ENCODE measurements at regions not wholly inside any gene's neighbourhood (a gene's known extent, or its start where the extent isn't known, plus 50 kb on each side); places are given as distances from the start of the nearest gene placed in this dataset.
A peak's percentile ranks its signal among the peaks of the same experiment; 100 is the strongest.

DNA sequence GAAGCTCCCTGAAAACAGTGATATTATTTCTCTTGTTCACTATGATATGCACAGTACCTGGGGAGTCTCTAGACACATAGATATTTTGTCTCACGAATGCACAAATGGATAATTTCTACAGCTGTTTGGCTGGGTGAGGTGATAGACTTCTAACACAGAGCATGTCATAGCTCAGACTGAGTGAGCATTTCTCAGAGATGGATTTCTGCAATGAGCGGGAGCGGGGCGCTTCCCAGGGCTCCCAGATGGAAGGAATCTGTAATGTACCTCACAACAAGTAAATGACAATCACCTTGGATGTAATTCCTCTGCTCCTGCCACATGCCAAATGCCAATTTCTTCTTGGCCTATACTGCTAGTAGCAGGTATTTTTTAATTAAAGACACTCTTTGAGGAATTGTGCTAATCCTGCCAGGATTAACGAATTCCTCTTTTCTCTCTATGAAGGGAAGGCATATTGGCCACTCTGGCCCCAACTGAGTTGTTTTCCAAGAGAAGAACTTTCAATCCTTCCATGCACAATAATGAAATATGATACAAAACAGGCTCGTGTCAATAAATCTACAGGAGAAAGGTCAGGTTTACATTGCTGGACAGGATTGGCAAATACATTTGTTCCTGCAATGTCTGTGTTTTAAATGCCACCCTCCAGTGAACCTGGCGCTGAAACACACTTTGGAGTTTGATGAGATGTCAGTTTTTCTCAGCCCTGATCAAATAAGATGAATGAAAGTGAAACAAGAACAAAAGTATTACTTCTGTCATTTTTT is 185.3 kb downstream of the CBLN1 start:
- no peaks in the 10 kb centered on the region for H3K9me3 ChIP-seq
- no peak overlapping the region for H3K4me3 ChIP-seq
- H3K36me3 ChIP-seq = no peaks in the 10 kb centered on the region
- no peaks in the 10 kb centered on the region for H3K27me3 ChIP-seq
- no peak for DNase-seq

DNA sequence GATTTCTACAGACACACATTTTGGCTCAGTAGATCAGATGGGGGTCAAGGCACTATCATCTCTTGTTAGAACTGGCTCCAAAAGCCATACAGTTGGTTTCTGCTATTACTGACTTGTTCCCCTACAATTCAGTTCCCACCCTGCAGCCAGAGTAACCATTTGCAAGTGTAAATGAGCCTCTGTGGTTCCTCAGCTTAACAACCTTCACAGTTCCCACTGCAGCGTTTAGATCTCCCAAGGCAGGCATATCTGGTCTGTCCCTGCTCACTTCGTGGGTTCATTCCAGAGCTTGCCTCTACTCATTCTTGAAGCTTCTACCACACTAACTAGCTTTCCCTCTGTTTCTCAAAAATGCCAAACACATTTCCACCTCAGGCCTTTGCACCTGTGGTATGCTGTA is 186.1 kb downstream of the CBLN1 start:
- DNase-seq = no peak
- H3K9me3 ChIP-seq = no peaks in the 10 kb centered on the region
- no peaks in the 10 kb centered on the region for H3K27me3 ChIP-seq
- H3K36me3 ChIP-seq = no peaks in the 10 kb centered on the region
- H3K4me3 ChIP-seq = no peak overlapping the region

DNA sequence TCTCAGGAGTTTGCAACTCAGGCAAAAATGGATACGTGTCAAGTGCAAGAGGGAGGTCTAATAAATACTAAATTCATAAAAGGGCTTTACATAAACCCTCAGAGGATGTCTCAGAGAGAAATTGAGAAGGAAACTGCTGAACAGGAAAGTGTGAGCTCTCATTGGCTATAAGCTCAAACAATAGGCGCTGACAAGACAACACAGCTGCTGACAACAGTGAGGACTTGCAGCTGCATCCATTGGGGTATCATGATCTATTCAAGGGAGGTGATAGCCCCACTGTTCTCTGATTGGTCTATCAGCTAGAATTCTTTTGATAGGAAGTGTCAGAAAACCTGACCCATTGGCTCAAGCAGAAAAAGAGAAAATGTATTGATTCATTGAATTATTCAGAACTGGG is 187.2 kb downstream of the CBLN1 start:
- Histone ChIP-seq H3K9me3 (no peaks in the 10 kb centered on the region), H3K27me3 (no peaks in the 10 kb centered on the region), H3K36me3 (no peaks in the 10 kb centered on the region), H3K4me3 (no peak overlapping the region)
- DNase-seq = no peak

DNA sequence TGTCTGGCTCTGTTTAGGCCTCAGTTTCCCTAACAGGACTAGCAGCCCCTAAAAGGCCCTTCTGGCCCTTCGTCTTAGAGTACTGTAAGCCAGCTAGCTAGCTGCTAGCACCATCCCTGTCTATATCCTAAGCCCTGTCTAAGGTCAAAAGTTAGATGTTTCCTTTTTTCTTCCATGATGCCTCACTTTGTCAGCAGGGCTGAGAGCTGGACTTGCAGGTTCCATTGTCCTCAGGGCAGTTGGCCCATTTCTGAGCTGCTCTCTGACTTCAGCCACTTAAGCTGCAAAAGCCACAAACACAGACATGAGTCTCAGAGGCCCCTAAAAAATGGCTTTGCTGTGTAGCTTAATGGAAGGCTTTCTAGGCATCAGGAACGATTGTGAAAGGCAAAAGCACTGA is 187.7 kb downstream of the CBLN1 start:
- Histone ChIP-seq H3K4me3 (no peak overlapping the region), H3K9me3 (no peaks in the 10 kb centered on the region)
- DNase-seq = no peak

DNA sequence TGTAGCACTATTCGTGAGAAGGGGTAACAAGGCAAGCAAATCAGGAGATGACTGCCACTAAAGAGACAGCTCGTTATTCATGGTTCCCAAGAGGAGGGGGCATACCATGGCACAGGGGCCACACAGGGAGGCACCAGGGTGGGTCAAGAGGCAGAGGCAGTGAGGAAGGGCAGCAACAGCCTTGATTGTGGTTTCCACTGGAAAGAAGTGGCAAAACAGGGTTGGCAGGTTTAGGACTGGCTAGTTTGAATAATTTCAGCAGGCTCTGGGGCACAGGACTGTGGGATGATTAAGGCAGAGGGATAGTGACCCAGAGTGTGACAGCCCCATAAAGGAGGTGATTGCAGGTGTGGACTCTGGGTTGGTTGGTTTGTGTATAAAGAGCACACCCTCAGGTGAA is 188.9 kb downstream of the CBLN1 start:
- DNase-seq = no peak
- H3K27me3 ChIP-seq = no peaks in the 10 kb centered on the region
- H3K4me3 ChIP-seq = no peak overlapping the region

More for the DNA sequence above, 187.7 kb downstream of the CBLN1 start:
- Histone ChIP-seq H3K36me3 (no peaks in the 10 kb centered on the region), H3K27me3 (no peaks in the 10 kb centered on the region)

DNA sequence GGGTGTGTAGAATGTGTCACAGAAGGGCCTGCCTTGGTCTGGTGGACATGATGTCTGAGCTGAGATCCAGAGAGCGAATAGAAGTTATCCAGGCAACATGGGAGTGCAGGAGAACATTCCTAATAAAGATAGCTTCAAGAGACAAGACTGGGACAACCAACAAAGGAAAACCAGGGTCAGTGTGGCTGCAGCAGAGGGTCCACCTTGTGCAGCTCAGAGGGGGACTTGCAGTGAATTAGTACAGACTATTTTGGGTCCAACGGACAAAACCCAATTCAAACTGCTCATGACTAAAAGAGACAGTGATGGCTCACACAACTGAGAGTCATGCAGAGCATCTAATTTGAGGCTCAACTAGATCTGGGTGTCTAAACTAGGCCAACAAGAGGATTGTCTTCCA is 192.1 kb downstream of the CBLN1 start:
- H3K4me3 ChIP-seq = no peak overlapping the region
- H3K9me3 ChIP-seq = no peaks in the 10 kb centered on the region
- H3K36me3 ChIP-seq = no peaks in the 10 kb centered on the region
- H3K27me3 ChIP-seq = no peaks in the 10 kb centered on the region
- no peak for DNase-seq

More for the DNA sequence above, 188.9 kb downstream of the CBLN1 start:
- H3K9me3 ChIP-seq = no peaks in the 10 kb centered on the region
- H3K36me3 ChIP-seq = no peaks in the 10 kb centered on the region

DNA sequence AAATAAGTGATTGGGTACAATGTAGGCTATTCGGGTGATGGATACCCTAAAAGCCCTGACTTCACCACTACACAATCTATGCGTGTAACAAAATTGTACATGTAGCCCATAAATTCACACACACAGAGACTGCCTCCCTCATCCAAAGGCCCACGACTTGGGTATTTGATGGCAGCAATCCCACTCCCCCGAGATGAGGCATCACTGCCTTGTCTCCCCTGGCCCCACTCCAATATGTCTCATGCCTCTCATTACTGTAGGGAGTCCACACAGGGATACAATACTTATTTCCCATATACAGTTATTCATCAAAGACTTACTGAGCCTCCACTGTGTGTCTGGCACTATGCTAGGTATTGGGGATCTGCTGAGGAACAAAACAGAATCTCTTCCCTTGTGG is 192.6 kb downstream of the CBLN1 start:
- no peak for DNase-seq
- H3K27me3 ChIP-seq = no peaks in the 10 kb centered on the region
- no peaks in the 10 kb centered on the region for H3K36me3 ChIP-seq
- no peaks in the 10 kb centered on the region for H3K9me3 ChIP-seq
- H3K4me3 ChIP-seq = no peak overlapping the region

DNA sequence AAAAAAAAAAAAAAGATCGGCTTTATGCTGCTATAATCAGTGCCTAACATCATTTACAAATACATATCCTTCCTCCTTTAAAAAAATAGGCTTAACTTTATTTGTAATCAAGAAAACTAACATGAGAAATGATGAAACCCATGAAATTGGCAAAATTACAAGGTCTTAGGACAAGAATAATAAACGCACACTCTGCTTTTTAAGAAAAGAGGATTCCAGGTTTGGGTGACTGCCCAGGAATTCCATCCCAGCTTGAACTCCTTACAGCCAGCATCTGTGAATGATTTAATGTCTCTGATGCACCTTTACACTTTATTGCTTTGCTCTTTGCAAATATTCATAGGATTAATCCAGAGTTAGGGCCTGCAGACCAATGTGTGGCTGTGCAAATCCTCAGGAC is 196.0 kb downstream of the CBLN1 start:
- H3K9me3 ChIP-seq = no peaks in the 10 kb centered on the region
- DNase-seq = peak; percentile 61
- no peak overlapping the region for H3K4me3 ChIP-seq
- no peaks in the 10 kb centered on the region for H3K27me3 ChIP-seq
- no peaks in the 10 kb centered on the region for H3K36me3 ChIP-seq

DNA sequence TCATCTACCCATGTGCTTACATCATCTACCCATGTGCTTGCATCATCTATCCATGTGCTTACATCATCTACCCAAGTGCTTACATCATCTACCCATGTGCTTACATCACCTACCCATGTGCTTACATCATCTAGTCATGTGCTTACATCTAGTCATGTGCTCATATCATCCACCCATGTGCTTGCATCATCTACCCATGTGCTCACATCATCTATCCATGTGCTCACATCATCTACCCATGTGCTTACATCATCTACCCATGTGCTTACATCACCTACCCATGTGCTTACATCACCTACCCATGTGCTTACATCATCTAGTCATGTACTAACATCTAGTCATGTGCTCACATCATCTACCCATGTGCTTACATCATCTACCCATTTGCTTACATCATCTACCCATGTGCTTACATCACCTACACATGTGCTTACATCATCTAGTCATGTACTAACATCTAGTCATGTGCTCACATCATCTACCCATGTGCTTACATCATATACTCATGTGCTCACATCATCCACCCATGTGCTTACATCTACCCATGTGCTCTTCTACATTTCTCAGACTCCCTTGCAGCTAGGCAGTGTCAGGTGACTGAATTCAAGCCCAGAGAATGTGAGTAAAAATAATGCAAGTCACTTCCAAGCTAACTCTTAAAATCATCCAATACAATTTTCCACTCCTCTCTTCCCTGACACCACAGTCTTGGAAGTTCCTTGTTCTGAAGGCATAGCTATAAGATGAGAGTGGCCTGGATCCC is 196.8 kb downstream of the CBLN1 start:
- H3K36me3 ChIP-seq = no peaks in the 10 kb centered on the region
- DNase-seq = no peak
- no peaks in the 10 kb centered on the region for H3K9me3 ChIP-seq
- no peak overlapping the region for H3K4me3 ChIP-seq
- no peaks in the 10 kb centered on the region for H3K27me3 ChIP-seq

DNA sequence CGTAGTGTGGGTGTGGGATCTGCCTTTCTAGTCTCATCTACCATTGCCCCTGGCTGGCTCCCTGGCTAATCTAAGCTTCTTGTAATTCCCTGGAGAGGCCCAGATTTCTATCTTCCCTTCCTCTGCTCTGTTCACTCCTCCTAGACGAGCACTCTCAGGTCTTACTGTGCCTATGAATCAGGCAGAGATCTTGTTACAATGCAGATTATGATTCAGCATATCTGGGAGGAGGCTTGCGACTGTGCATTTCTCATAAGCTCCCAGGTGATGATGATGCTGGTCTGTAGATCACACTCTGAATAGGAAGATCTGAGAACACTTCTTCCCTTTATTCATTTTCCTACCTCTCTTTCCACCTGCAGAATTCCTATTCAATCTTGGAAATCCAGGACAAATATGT is 200.1 kb downstream of the CBLN1 start:
- Histone ChIP-seq H3K4me3 (no peak overlapping the region), H3K36me3 (no peaks in the 10 kb centered on the region), H3K27me3 (no peaks in the 10 kb centered on the region), H3K9me3 (no peaks in the 10 kb centered on the region)
- DNase-seq = no peak

DNA sequence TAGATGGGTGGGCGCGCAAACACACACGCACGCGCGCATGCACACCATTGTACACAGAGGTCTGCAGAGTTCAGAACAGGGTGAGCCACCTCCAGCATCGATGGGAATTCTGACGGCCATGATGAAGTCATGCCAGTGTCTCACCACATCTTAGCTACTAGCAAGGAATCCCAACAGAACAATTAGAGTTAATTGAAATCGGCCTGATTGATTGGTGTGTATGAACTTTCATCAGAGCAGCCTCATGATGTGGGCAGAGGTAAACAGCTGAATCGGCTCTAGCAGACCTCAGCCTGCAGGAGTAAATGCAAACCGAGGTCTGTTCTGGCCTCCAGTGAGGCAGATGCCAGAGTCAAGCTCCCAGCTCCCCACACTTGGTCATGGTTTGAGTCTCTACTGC is 200.6 kb downstream of the CBLN1 start:
- DNase-seq = no peak
- H3K27me3 ChIP-seq = no peaks in the 10 kb centered on the region

DNA sequence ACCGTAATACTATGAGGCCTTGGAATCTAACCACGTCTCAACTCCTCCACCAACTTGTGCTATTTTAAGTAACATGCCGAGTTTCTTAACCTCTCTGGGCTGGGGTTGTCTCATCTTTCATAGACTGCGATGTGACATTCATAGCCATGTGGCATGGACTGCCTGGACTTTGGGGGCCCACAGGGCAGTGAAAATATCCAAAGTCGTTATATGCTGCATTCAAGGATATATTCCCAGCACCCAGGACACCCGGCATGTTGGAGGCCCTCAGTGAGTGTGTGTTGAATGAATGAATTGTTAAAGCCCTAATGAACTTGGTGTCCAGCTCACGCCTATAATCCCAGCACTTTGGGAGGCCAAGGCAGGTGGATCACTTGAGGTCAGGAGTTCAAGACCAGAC is 203.1 kb downstream of the CBLN1 start:
- Histone ChIP-seq H3K4me3 (no peak overlapping the region), H3K36me3 (no peaks in the 10 kb centered on the region), H3K27me3 (no peaks in the 10 kb centered on the region), H3K9me3 (no peaks in the 10 kb centered on the region)
- DNase-seq = no peak

More for the DNA sequence above, 200.6 kb downstream of the CBLN1 start:
- no peaks in the 10 kb centered on the region for H3K9me3 ChIP-seq
- H3K36me3 ChIP-seq = no peaks in the 10 kb centered on the region
- H3K4me3 ChIP-seq = no peak overlapping the region

DNA sequence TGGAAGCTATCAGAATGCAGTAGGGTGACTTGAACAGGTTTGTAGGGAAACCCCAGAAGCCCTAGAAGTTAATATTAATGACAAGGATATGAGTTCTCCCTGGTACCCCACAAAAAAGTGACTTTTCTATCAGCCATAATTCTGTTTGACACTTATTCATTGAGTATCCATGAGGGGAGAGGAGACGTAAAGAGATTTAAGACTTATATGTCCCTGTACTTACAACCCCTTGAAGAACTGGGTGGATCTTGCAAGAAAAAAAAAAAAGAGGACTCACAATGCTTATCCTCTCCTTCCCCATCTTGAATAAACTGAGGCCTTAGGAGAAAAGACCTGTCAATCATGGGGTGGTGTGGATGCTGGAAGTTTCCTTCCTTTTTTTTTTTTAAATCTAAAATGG is 203.5 kb downstream of the CBLN1 start:
- H3K4me3 ChIP-seq = no peak overlapping the region
- no peaks in the 10 kb centered on the region for H3K36me3 ChIP-seq
- no peaks in the 10 kb centered on the region for H3K27me3 ChIP-seq
- no peak for DNase-seq
- H3K9me3 ChIP-seq = no peaks in the 10 kb centered on the region

DNA sequence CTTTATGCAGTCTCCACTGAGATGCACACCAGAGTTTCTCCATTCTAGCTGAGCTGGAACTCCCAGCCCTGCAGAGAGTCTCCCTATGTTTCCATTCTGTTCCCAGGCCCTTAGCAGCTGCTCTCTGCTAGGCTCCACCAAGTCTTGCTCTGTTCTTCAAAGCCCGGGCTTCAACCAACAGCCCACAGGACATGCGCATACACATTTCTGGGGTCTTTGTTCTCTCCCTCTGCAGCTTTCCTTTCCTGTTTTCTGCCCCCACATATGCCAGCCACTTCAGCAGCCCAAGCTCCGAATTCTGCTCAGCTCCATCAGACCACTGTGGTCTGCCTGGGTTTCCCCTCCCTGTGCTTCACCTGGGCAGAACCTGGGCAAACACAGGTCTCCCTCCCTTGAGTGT is 205.9 kb downstream of the CBLN1 start:
- Histone ChIP-seq H3K27me3 (no peaks in the 10 kb centered on the region), H3K4me3 (no peak overlapping the region), H3K9me3 (no peaks in the 10 kb centered on the region), H3K36me3 (no peaks in the 10 kb centered on the region)
- DNase-seq = no peak

DNA sequence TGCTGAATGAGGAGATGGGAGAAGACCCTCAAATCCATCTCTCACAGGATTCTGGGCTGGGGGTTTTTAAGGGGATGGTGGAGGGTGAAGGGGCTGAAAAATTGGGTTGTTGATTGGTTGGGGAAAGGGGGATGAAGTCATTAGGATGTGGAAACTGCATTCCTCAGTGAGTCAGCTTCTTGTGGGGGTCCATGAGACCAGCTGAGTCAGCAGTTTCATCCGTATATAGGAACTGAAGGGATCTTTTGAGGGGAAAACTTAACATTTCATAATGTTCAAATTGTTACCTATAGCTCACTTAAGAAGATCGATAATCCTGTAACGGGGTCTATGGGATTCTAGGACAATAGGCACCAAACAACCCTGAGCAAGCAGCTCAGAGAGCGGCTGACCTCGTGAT is 213.4 kb downstream of the CBLN1 start:
- Histone ChIP-seq H3K4me3 (no peak overlapping the region), H3K36me3 (no peaks in the 10 kb centered on the region), H3K9me3 (no peaks in the 10 kb centered on the region), H3K27me3 (no peaks in the 10 kb centered on the region)
- DNase-seq = no peak

DNA sequence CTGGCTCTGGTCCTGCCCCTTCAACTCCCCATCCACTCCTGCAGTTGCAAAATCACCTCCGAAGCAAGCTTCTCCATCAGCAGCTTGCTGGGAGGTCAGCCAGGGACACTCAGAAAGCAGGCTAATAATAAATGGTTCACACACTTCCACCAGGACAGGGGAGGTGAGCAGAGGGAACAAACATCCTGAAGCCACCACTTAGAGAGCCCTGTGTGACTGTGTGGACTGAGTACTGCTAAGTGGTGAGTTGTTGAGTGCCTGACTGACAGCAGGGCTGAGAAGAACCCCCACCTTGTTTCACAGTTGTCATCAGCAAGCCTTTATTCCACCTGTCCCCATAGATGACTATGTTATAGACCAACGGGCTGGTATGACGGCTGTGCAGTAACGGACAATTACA is 213.9 kb downstream of the CBLN1 start:
- Histone ChIP-seq H3K27me3 (no peaks in the 10 kb centered on the region), H3K9me3 (no peaks in the 10 kb centered on the region), H3K4me3 (no peak overlapping the region), H3K36me3 (no peaks in the 10 kb centered on the region)
- DNase-seq = no peak

DNA sequence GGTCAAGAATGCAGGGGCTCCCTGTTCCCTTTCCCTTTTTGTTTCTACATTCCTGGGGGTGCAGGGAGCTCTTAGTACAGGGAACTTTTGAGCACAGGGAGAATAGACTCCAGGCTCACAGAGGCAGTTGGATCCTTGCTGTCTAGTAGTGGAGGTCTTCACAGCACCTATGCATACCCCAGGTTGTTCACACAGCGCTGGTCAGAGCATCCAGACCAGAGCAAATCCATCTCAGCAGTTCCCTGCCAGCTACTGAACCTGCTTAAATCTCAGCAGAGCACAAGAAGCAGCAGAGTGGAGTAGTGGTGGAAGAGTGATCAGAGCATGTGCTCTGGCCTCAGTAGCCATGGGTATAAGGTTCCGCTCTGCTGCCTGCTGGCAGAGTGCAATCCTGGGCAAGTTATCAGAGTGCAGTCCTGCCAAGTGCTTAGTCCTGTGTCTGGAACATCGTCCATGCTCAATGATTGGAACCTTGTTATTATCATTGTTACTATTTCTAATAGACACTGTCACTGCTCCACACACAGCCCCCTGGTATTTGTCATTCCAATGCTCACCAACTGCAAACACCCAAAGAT is 220.4 kb downstream of the CBLN1 start:
- H3K36me3 ChIP-seq = no peaks in the 10 kb centered on the region
- no peak overlapping the region for H3K4me3 ChIP-seq
- H3K27me3 ChIP-seq = no peaks in the 10 kb centered on the region
- no peaks in the 10 kb centered on the region for H3K9me3 ChIP-seq
- no peak for DNase-seq

DNA sequence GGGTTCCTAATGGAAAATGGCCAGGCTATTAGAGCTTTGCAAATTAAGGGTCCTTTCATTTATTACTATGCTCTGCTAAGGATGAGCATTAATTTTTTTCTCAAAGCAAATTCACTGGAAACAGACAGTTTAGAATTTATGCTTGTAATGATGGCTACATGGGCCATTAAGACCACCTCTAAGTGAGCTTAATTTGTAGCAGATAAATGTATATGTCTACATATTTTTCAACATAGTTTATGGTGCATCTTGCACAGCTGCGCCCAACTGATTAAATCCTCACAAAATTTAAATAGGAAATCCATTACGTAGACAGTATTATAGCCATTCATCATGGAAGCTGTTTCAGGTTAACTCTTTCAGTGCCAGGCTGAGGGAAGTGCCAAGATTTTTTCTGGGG is 220.9 kb downstream of the CBLN1 start:
- no peak for DNase-seq
- Histone ChIP-seq H3K4me3 (no peak overlapping the region), H3K36me3 (no peaks in the 10 kb centered on the region), H3K27me3 (no peaks in the 10 kb centered on the region), H3K9me3 (no peaks in the 10 kb centered on the region)

Data from MG63 (cell line).